ENCODE measurements at regions not wholly inside any gene's neighbourhood (a gene's known extent, or its start where the extent isn't known, plus 50 kb on each side); places are given as distances from the start of the nearest gene placed in this dataset.

DNA sequence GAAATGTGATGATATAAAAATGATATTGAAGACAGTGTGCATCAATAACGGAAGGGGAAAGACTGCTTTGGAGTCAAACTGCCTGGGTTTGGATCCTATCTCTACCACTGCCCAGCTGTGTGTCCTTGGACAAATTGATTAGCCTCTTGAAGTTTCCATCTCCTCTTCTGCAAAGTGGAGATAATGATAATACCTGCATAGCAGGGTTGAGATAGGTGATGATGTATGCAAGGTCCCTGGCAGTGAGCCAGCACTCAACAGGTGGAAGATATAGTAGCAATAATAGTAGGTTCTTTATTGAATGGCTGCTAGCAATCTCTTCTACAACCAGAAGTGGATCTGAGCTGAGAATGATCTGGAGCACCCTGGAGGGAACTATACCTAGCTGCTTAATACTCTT lies 166.7 kb downstream of the MIS18A start:
- TF ChIP-seq, protein P1, sequence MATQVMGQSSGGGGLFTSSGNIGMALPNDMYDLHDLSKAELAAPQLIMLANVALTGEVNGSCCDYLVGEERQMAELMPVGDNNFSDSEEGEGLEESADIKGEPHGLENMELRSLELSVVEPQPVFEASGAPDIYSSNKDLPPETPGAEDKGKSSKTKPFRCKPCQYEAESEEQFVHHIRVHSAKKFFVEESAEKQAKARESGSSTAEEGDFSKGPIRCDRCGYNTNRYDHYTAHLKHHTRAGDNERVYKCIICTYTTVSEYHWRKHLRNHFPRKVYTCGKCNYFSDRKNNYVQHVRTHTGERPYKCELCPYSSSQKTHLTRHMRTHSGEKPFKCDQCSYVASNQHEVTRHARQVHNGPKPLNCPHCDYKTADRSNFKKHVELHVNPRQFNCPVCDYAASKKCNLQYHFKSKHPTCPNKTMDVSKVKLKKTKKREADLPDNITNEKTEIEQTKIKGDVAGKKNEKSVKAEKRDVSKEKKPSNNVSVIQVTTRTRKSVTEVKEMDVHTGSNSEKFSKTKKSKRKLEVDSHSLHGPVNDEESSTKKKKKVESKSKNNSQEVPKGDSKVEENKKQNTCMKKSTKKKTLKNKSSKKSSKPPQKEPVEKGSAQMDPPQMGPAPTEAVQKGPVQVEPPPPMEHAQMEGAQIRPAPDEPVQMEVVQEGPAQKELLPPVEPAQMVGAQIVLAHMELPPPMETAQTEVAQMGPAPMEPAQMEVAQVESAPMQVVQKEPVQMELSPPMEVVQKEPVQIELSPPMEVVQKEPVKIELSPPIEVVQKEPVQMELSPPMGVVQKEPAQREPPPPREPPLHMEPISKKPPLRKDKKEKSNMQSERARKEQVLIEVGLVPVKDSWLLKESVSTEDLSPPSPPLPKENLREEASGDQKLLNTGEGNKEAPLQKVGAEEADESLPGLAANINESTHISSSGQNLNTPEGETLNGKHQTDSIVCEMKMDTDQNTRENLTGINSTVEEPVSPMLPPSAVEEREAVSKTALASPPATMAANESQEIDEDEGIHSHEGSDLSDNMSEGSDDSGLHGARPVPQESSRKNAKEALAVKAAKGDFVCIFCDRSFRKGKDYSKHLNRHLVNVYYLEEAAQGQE (IDR thresholded peaks at IDR 0.05; ENCODE audit: insufficient read depth in 1 of 2, low read depth in 2 of 2, low read length in 2 of 2), result no peak
- no peak for TF ChIP-seq POLR2AphosphoS5 (IDR thresholded peaks at IDR 0.05; ENCODE audit: low read depth, low read length)
- TF ChIP-seq FOXP2 (optimal IDR thresholded peaks at IDR 0.05; ENCODE audit: borderline replicate concordance, extremely low read depth, extremely low read length, insufficient read depth), result no peak
- no peak for TF ChIP-seq TAF1 (IDR thresholded peaks at IDR 0.05; ENCODE audit: borderline replicate concordance, insufficient read depth, low read length)
- TF ChIP-seq SIN3A (IDR thresholded peaks at IDR 0.05; ENCODE audit: borderline replicate concordance, insufficient read depth, low read length), result no peak

DNA sequence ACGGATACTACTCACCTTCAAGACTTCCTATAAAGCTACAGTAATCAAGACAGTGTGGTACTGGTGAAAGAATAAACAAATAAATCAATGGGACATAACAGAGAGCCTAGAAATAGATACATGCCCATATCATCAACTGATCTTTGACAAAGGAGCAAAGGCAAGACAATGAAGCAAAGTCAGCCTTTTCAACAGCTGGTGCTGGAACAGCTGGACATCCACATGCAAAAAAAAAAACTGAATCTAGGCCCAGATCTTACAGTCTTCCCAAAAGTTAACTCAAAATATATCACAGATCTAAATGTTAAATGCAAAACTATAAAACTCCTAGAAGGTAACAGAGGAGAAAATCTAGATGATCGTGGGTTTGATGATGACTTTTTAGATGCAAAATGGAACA lies 170.3 kb downstream of the MIS18A start:
- no peak for TF ChIP-seq SIN3A (IDR thresholded peaks at IDR 0.05; ENCODE audit: borderline replicate concordance, insufficient read depth, low read length)

DNA sequence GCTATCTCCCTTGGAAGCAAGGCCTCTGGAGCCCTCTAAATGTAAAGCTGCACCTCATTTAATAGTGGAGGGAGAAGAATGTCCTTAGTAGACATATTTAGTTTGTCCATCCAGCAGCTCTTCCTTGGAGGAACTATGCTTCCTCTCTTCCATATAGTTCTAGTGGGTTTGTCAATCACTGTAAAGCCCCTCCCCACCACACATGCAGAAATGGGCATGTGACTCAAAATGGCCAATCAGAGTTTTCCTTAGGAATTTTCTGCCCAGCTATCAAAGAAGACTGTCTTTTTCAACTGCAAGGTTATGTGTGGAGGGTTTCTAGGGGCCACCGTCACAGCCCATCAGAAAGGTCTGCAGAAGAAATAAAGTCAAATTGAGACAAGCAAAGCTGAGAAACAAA lies 175.5 kb downstream of the MIS18A start:
- TF ChIP-seq FOXP2 (optimal IDR thresholded peaks at IDR 0.05; ENCODE audit: borderline replicate concordance, extremely low read depth, extremely low read length, insufficient read depth), result no peak
- TF ChIP-seq POLR2AphosphoS5 (IDR thresholded peaks at IDR 0.05; ENCODE audit: low read depth, low read length), result no peak
- TF ChIP-seq, protein P1 (IDR thresholded peaks at IDR 0.05; ENCODE audit: insufficient read depth in 1 of 2, low read depth in 2 of 2, low read length in 2 of 2), result no peak
- no peak for TF ChIP-seq TAF1 (IDR thresholded peaks at IDR 0.05; ENCODE audit: borderline replicate concordance, insufficient read depth, low read length)
- TF ChIP-seq SIN3A (IDR thresholded peaks at IDR 0.05; ENCODE audit: borderline replicate concordance, insufficient read depth, low read length), result no peak

DNA sequence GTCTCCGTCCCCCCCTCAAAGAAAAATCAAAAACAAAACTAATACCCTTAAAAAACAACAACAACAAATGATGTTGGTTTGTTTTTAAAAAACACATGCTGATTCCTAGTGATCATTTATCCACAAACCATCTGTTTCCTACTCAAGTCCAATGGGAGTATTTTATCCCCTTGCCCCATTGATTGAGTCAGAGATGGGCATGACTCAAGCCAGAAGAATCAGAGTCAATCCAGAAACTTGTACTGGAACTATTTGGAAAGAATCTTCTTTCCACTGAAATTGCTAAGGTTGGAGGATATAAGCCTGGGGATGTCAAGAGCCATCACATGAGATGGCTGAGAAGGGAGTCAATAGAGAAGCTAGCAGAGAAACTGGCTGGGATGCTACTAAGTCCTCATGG lies 176.4 kb downstream of the MIS18A start:
- no peak for TF ChIP-seq TAF1 (IDR thresholded peaks at IDR 0.05; ENCODE audit: borderline replicate concordance, insufficient read depth, low read length)
- no peak for TF ChIP-seq SIN3A (IDR thresholded peaks at IDR 0.05; ENCODE audit: borderline replicate concordance, insufficient read depth, low read length)
- TF ChIP-seq FOXP2 (optimal IDR thresholded peaks at IDR 0.05; ENCODE audit: borderline replicate concordance, extremely low read depth, extremely low read length, insufficient read depth), result no peak
- TF ChIP-seq POLR2AphosphoS5 (IDR thresholded peaks at IDR 0.05; ENCODE audit: low read depth, low read length), result no peak
- TF ChIP-seq, protein P1 (IDR thresholded peaks at IDR 0.05; ENCODE audit: insufficient read depth in 1 of 2, low read depth in 2 of 2, low read length in 2 of 2), result no peak

DNA sequence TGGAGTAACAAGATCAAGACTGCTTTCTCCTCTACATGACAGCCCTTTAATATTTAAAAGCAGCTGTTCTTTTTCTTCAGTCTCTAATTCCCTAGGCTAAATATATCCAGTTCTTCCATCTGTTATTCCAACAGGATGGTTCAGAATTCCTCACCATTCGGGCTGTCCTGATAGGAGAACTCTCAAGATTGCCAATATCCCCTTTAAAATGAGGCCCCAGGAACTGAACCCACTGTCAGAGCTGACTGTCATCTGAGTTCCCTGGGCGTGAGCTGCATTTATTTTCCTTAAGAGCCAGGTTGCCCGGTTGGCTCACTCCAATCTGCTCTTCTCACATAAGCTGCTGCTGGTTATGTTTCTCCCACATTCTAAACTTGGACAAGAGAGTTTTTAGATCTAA lies 177.6 kb downstream of the MIS18A start:
- TF ChIP-seq FOXP2 (optimal IDR thresholded peaks at IDR 0.05; ENCODE audit: borderline replicate concordance, extremely low read depth, extremely low read length, insufficient read depth) (no peak), TAF1 (IDR thresholded peaks at IDR 0.05; ENCODE audit: borderline replicate concordance, insufficient read depth, low read length) (no peak), POLR2AphosphoS5 (IDR thresholded peaks at IDR 0.05; ENCODE audit: low read depth, low read length) (no peak), SIN3A (IDR thresholded peaks at IDR 0.05; ENCODE audit: borderline replicate concordance, insufficient read depth, low read length) (no peak)
- TF ChIP-seq, protein P1 (IDR thresholded peaks at IDR 0.05; ENCODE audit: insufficient read depth in 1 of 2, low read depth in 2 of 2, low read length in 2 of 2), result no peak

Measured in PFSK-1 (cell line).